ENCODE measurements at regions not wholly inside any gene's neighbourhood (a gene's known extent, or its start where the extent isn't known, plus 50 kb on each side); places are given as distances from the start of the nearest gene placed in this dataset.

GRCh38 chr12:90000721-90001120, 292.1 kb upstream of the ATP2B1 start:
- TF ChIP-seq CTCF (conservative IDR thresholded peaks at IDR 0.05 in 1 of 2, IDR thresholded peaks at IDR 0.05 in 1 of 2; ENCODE audit: low read depth in 1 of 2, low read length in 2 of 2): no peak
- TF ChIP-seq EZH2 (IDR thresholded peaks at IDR 0.05; ENCODE audit: low read length, missing control alignments): no peak
